Amygdala (tissue), 56 donors: ENCODE measurements at regions not wholly inside any gene's neighbourhood (a gene's known extent, or its start where the extent isn't known, plus 50 kb on each side); places are given as distances from the start of the nearest gene placed in this dataset.
"Not testable (repeated sequence)": the region's sequence is repeated elsewhere in the genome, so short reads cannot be mapped to it uniquely, and the experiment has no call there.

Experiments used
- DNase-seq, 56 donors: peaks; one replicate each; lab custom pipeline; 2025; lab: John Stamatoyannopoulos, UW

DNA sequence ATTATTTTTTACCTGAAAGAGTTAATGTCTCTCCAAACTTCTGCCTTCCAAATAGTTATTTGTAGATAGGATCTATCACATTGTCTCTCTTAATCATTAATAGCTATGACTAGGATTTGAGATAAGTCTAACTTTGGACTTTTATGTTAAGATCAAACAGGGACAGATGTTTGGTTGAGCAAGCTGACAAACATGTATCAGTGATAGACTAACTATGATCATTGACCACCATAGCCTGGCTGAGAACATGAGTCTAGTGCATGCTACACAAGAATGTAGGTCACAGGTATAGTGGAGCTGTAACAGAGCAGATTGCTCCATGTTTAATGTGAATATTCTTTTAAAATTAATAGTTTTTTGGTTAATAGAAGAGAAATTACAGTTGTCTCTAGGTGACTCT is 52.0 kb downstream of the SYT15B start:
- not testable (repeated sequence) for DNase-seq

GRCh38 chr10:47710443-47710842 is 52.9 kb downstream of the SYT15B start:
- DNase-seq = not testable (repeated sequence)

DNA sequence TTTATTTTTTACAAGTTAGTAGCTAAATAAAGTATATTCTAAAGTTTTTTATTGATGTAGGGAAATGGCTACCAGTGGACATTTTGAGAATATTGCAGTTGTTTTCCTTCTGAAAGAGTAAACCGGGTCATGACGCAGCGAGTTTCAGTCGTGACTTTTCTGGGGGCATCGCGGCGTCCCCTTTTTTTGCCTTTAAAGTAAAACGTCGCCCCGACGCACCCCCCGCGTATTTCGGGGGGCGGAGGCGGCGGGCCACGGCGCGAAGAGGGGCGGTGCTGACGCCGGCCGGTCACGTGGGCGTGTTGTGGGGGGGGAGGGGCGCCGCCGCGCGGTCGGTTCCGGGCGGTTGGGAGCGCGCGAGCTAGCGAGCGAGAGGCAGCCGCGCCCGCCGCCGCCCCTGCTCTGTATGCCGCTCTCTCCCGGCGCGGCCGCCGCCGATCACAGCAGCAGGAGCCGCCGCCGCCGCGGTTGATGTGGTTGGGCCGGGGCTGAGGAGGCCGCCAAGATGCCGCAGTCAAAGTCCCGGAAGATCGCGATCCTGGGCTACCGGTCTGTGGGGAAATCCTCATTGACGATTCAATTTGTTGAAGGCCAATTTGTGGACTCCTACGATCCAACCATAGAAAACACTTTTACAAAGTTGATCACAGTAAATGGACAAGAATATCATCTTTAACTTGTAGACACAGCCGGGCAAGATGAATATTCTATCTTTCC is 57.5 kb downstream of the SYT15B start:
- not testable (repeated sequence) for DNase-seq

DNA sequence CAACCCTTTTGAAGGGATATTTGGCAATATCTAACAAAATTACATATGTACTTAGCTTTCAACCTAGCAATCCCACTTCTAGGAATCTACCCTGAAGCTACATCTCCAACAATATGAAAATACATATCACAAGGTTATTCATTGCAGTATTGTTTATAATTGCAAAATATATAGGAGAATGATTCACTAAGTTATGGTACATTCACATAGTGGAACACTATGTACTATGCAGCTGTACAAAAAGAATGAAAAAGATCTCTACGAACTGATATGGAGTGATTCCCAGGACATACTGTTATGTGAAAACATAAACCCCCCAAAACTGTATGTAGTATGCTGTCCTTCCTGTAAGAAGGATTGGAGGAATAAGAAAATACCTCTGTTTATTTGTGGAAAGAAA is 62.1 kb downstream of the SYT15B start:
- DNase-seq = not testable (repeated sequence)

GRCh38 chr10:47699854-47700253 is 63.5 kb downstream of the SYT15B start:
- not testable (repeated sequence) for DNase-seq

DNA sequence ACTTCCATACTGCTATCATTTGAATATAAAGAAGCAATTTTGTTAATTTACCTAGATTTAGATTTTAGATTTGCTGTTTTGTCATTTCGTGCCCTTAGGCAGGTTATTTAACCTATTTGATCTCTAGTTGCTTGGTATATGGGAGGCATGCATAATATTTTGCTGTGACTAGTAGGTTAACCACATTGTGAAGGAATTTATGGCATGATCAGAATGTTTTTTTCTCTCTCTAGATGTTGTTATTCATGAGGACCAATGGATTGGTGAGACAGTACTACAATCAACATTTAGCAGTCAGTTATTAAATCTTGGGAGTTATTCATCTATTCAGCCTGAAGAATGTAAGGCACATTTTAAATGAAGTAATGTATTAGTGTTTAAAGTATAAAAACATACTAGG is 67.2 kb downstream of the SYT15B start:
- DNase-seq = not testable (repeated sequence)

- DNase-seq = not testable (repeated sequence)
These were observed 68.2 kb downstream of the SYT15B start for GRCh38 chr10:47695149-47695548.

DNA sequence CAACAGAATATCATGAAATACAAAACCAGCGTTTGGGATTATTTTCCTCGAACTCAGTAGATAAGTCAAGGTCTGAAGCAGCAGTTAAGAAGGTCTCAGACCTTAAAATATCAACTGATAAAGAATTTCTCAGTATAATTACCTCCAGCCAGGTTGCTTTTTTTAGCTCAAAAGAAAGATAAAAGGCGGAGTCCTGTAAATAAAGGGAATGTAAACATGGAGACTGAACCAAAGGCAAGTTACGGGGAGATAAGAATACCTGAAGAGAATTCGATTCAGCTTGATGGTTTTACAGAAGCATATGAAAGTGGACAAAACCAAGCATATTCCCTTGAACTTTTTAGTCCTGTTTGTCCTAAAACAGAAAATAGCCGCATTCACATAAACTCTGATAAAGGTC is 73.1 kb downstream of the SYT15B start:
- not testable (repeated sequence) for DNase-seq

GRCh38 chr10:47683826-47684475 is 79.4 kb downstream of the SYT15B start:
- DNase-seq = not testable (repeated sequence)

GRCh38 chr10:47681638-47681990 is 81.8 kb downstream of the SYT15B start:
- not testable (repeated sequence) for DNase-seq

DNA sequence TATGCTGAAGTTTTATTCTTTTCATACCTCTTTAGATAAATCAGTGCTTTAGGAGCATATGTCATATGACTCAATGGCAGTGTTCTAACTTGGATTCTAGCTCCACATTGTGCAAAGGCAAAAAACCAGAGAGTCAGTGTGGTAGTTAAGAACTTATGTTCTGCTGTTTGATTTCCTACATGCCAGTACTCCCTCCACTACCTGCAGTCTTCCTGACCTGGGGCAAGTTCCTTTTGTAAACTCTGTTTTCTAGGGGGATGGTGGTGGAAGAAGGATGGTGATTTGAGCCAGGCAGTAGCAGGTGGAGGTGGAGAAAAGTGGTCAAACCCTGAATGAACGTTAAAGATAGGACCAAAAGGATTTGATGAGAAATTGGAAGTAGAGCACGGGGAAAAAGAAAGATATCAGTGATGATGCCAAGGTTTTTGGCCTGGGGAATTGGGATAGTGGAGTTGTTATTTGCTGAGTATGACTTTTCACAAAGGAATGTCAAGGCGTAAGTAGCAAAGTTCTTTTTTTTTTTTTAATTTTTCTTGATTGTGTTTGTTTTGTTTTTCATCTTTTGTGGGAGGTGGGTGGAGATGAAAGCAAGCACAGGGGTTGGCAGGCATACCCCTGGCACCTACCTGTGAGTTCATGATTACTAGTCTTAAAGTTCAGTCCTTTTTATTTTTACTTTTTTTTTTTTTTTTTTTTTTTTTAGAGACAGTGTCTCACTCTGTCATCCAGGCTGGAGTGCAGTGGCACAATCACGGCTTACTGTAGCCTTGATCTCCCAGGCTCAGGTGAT is 82.3 kb downstream of the SYT15B start:
- DNase-seq = not testable (repeated sequence)

DNA sequence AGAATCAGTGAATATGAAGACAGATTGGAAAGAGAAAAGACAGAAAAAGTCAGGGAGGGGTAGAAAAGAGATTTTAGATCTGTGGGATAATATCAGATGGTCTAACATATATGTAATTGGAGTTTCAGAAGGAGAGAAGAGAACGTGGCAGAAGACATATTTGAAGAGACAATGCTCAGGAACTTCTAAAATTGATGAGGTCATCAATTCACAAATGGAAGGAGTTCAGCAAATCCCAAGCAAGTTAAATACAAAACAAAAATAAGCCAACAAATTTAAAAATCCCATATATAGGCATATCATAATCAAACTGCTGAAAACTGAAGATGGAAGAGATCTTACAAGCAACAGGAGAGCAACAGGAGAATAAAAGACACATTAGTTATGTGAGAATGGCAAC is 87.3 kb downstream of the SYT15B start:
- DNase-seq = not testable (repeated sequence)

DNA sequence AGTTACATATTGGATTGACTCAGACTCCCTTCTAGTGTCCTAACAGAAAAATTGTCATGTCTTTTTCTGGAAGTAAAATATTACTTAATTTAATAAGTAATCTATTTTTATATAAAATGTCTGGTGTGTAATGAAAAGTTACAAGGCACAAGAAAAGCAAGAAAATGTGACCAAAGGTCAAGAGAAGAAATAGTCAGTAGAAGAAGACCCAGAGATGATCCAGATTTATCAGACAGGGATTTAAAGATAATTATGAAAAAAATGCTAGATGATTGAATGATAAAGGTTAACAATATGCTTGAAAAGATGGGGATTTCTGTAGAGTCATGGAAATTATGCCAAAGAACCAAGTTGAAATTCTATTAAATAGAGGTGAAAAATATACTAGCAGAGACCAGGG is 87.8 kb downstream of the SYT15B start:
- DNase-seq = not testable (repeated sequence)

DNA sequence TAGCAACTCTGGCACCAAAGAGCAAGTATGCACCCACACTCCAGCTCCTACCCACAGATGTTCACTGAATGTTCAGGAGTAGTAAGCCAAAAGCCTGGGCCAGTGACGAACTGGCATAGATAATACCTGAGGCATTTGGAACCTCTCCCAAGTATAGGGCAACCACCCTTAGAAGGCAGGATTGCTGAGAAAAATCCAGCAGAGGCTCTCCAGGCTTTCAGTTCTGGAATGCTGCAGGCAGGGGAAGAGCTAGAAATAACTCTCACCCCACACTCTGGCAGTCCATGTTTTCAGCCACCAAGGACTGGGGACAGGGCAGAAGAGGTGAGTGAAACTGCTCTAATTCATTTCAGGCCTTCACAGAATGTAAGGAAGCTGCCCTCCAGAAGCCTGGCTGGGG is 90.3 kb downstream of the SYT15B start:
- not testable (repeated sequence) for DNase-seq

GRCh38 chr10:47670857-47671256 is 92.5 kb downstream of the SYT15B start:
- not testable (repeated sequence) for DNase-seq

DNA sequence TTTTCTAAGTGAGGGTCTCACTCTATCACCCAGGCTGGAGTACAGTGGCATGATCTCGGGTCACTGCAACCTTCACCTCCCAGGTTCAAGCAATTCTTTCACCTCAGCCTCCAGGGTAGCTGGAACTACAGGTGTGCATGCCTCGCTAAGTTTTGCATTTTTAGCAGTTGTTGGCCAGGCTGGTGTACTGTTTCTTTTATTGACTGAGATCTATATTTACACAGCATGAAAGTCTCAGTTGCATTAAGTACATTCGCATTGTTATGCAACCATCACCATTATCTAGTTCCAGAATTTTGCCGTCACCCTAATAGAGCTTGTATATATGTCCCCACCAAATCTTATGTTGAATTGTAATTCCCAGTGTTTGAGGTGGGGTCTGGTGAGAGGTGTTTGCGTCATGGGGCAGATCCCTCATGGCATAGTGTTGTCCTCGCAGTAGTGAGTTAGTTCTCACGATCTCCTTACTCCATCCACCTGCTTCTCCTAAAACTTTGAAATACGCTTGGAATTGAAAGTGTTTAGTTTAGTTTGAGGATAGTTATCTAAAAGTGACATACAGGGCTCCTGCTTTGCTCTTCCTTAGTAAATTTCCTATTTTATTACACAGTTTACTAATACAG is 101.3 kb downstream of the SYT15B start:
- DNase-seq = not testable (repeated sequence)

- DNase-seq = not testable (repeated sequence)
These were observed 106.7 kb downstream of the SYT15B start for GRCh38 chr10:47656732-47657131.

GRCh38 chr10:47654161-47654560 is 109.2 kb downstream of the SYT15B start:
- DNase-seq = not testable (repeated sequence)

GRCh38 chr10:47648594-47648993 is 114.8 kb downstream of the SYT15B start:
- DNase-seq = not testable (repeated sequence)

- DNase-seq = not testable (repeated sequence)
These were observed 115.8 kb downstream of the SYT15B start for GRCh38 chr10:47647523-47648101.
